Stomach (tissue), 4 donors: ENCODE measurements at regions not wholly inside any gene's neighbourhood (a gene's known extent, or its start where the extent isn't known, plus 50 kb on each side); places are given as distances from the start of the nearest gene placed in this dataset.

Source experiments
- CTCF ChIP-seq, 7 experiments: fragments of 450-650 bp in 4 of 7; fragments of 200-600 bp in 3 of 7; sonication (generic) in 3 of 7; IDR thresholded peaks; one replicate each; pipeline ENCODE4 v1.5.1; 2016 to 2019; ENCODE audit warnings: antibody characterized with exemption in 7 of 7, control low read depth in 2 of 7, mild to moderate bottlenecking in 1 of 7
- POLR2A ChIP-seq, 4 donors: fragments of 450-650 bp; IDR thresholded peaks; one replicate each; pipeline ENCODE4 v1.6.1; 2016; ENCODE audit warnings: antibody characterized with exemption in 4 of 4, control low read depth in 2 of 4, mild to moderate bottlenecking in 1 of 4, moderate library complexity in 1 of 4
- POLR2AphosphoS5 ChIP-seq, 3 donors: sonication (generic); formaldehyde crosslinking; IDR thresholded peaks; one replicate each; pipeline ENCODE4 v1.6.1; 2016; ENCODE audit warnings: antibody characterized with exemption in 3 of 3

- TF ChIP-seq POLR2AphosphoS5 (IDR thresholded peaks at IDR 0.05) = no peak
- no peak for TF ChIP-seq CTCF (IDR thresholded peaks at IDR 0.05)
- no peak for TF ChIP-seq POLR2A (IDR thresholded peaks at IDR 0.05)
Observed at GRCh38 chr7:88485821-88486220, 179.1 kb upstream of the STEAP4 start.
